ENCODE measurements at regions not wholly inside any gene's neighbourhood (a gene's known extent, or its start where the extent isn't known, plus 50 kb on each side); places are given as distances from the start of the nearest gene placed in this dataset.

- no peak for TF ChIP-seq CTCF (IDR thresholded peaks at IDR 0.05)
- TF ChIP-seq POLR2A (IDR thresholded peaks at IDR 0.05): no peak
These were observed 52.8 kb upstream of the GRM7 start for GRCh38 chr3:6807967-6808588.
